GM21825 (cell line): ENCODE measurements at regions not wholly inside any gene's neighbourhood (a gene's known extent, or its start where the extent isn't known, plus 50 kb on each side); places are given as distances from the start of the nearest gene placed in this dataset.
"Not testable (repeated sequence)": the region's sequence is repeated elsewhere in the genome, so short reads cannot be mapped to it uniquely, and the experiment has no call there.

Experiments used
- ATAC-seq: cut with Tn5 transposase; IDR thresholded peaks from one replicate; pipeline ENCODE4 v1.9.1; 2021; ENCODE audit warnings: mild to moderate bottlenecking, moderate library complexity; ENCODE audit not compliant: unreplicated experiment

DNA sequence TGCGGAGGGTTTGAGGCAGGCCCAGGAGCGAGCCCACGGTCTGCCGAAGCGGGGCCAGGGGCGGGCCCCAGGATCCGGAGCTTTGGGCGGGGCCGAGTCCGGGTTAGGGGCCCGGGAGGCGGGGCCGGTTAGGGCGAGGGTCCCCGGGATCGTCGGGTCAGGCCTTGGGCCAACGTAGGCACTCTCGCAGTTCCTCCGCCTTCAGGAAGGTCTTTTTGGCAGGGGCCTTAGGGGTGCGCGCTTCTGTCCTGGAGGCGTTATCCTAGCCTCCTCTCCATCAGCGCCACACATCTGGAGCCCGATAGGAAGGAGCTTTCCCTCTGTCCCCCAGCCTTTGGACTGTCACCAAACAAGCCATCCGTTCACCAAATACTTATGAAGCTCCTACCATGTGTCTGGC is 131.8 kb upstream of the ALDH3B2 start:
- ATAC-seq, result not testable (repeated sequence)

GRCh38 chr11:67805253-67806126 is 131.1 kb upstream of the ALDH3B2 start:
- ATAC-seq, result peak; percentile 93

DNA sequence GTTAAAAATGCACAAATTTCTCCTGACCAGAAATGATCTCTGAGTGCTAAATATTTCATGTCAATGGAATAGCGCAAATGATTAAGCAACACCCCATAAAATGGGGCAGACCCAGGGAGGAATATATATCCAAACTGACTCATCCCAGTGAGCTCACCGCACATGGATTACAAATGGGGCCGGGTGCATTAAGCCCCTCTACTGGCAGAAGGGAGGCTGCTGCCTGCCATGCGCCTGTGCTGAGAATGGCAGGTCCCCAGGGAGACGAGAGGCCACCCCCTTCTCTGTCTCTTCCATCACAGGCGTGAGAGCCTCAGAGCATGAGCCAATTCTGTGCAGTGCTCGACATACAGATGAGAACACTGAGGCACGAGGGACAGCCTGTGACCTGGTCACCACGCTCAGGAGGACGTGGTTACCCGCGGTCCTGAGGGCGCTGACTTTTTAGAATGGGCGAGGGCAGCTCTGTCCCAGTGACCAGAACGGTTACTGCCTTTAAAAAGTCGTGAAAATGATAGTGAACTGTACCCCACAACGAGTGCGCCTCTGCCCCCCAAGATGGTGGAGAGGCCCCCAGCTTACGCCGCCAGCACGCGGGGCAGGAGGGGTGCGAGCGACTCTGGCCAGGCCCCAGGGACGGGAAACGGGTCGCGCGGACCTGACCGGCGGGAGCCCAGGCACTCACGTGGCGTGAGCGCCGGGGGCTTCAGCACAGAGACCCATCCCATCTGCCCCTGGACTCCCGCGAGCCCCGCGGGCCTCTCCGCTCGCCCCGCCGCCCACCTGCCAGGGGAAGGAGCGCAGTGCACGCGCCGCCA is 130.2 kb upstream of the ALDH3B2 start:
- ATAC-seq, result not testable (repeated sequence)

DNA sequence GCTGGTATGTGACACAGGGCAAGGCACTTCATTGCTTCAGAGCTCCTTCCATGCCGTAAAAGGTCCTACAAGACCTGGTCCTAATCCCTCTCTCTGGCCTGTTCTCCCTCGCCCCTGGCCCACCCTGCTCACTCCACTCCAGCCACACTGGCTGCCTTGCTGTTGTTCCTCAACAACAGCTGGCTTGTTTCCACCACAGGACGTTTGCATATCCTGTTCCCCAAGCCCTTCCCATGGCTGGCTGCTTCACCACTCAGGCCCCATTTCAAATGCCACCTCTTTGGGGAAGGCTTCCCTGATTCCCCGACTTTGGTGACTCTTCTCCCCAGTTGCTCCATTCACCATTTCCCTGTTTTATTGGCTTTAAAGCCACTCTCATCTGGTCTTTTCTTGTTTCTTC is 129.1 kb upstream of the ALDH3B2 start:
- ATAC-seq, result not testable (repeated sequence)

DNA sequence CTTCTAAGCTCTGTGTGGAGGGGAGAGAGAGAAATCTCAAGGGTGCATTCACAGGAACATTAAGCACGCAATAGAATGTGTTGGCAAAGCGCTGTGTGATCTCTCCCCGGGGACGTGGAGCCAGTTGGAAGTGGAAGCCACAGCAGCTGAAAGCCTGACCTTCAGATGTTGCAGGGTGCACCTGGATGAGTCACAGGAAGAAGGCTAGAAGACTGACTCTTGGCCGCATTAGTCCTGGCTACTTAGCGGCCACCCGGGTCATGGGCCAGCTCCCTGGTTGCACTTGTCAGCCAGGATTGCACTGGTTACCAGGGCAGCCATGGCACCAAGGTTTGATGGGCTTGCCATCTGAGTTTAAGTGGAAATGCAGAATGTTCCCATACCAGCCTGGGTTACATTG is 128.6 kb upstream of the ALDH3B2 start:
- ATAC-seq, result not testable (repeated sequence)

DNA sequence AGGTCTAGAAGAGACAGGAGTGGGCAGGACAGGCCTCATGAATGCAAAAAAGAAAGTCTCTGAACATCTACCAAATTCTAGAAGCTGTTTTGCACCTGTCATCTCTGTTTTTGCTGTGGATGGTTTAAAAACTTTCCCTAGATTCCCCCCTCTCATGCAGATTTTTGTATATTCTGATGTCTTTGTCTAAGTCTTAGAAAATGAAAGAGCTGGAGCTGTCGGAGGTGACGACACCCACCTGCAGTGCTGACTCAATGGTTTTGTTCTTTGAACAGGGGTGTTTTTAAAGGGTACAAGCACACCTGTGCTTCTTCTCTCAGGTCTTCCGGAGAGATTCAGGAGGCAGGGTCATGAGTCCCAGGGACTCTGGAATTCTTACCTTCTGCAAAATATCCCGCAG is 128.2 kb upstream of the ALDH3B2 start:
- not testable (repeated sequence) for ATAC-seq

DNA sequence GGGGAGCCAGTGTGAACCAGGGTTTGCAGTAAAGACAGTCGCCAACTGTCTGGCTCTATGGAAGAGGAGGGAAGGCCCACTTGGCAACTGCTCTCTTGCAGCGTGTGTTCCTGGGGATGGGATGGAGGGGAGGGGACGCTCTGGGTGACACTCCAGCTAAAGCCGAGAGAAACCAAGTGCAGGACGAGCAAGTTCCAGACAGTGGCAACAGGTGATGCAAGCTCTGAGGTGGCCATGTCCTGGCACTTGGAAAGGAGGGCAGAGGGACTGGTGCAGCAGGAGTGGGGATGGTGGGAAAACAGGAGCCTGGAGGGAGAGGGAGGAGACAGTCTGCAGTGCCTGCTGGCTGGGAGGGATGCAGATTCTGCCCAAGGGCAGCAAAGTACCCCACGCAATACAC is 127.0 kb upstream of the ALDH3B2 start:
- not testable (repeated sequence) for ATAC-seq

DNA sequence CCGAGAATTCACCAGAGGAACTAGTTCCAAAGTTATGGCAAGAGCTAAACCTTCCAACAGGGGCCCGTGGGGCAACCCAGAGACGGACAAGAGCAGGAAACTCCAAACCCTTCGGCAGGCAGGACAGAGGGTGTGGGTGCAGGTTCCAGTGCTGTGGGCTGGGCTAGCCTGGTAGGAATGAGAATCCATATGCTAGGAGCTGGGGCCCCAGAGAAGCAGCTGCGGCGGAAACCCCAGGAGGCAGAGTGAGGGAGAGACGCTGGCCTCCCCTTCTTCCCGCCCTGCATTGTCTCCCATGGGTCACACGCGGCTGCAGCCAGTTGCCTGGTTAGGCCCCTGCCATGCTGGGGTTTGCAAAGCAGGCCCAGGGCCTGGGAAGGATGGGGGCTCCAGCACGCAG is 126.2 kb upstream of the ALDH3B2 start:
- ATAC-seq, result not testable (repeated sequence)

DNA sequence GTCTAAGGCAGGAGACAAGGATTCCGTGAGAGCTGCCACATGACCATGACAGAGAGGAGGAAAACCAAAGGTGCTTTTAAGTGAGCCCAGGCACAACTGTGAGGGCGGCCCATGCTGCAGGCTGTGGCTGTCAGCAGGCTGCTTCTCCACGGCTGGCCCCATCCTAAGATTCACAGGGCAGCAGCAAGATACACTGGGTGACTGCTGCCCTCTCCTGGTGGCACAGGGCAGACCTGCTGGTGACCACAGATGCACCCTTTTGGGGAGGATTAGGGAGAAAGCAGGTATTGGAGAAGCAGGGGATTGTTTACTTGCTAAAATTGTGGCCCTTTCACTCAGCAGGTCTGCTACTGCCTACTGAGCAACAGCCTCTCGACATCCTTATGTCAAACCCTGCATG is 125.4 kb upstream of the ALDH3B2 start:
- ATAC-seq, result not testable (repeated sequence)

DNA sequence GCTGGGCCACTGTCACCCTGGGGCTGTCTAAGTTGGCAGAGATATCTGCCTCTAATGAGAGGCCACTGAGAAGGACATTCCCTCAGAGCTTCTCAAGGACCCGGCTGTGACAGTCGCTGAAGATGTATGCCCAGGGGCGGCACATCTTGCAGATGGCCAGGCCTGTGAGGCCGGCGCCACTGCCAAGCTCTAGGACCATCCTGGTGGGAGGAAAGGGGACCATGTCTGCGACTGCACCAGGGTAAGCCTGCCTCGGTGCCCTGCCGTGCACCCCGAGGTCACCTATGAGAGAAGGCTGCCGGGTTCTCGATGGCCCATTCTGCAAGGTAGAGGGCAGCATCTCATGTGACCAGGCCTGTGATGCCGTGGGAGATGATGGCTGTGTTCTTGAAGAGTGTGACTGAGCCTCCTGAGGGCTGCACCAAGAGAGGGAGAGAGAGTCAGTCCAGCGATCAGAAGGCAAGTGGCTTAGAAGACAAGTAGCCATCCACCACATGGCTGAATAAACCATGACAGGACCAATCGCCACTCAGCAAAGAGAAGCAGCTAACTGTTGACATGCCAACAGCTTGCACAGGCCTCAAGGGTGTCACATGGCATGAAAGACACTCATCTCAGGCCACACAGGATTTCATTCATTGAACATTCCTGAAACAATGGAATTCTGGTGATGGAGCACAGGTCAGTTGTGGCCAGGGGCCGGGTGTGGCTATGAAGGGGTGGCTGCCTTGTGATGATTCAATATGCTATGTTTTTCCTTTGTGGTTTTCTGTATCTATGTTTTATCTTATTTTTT is 123.5 kb upstream of the ALDH3B2 start:
- ATAC-seq, result not testable (repeated sequence)

GRCh38 chr11:67795746-67796145 is 121.3 kb upstream of the ALDH3B2 start:
- ATAC-seq, result no peak

DNA sequence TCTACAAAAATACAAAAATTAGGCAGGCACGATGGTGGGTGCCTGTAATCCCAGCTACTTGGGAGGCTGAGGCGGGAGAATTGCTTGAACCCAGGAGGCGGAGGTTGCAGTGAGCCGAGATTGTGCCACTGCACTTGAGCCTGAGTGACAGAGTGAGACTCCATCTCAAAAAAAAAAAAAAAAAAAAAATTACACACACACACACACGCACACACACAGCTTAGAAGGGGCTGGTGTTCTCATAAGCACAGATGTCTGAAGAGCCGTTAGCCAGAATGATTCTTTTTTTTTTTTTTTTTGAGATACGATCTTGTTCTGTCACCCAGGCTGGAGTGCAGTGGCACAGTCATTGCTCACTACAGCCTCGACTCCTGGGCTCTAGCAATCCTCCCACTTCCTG is 119.3 kb upstream of the ALDH3B2 start:
- not testable (repeated sequence) for ATAC-seq

DNA sequence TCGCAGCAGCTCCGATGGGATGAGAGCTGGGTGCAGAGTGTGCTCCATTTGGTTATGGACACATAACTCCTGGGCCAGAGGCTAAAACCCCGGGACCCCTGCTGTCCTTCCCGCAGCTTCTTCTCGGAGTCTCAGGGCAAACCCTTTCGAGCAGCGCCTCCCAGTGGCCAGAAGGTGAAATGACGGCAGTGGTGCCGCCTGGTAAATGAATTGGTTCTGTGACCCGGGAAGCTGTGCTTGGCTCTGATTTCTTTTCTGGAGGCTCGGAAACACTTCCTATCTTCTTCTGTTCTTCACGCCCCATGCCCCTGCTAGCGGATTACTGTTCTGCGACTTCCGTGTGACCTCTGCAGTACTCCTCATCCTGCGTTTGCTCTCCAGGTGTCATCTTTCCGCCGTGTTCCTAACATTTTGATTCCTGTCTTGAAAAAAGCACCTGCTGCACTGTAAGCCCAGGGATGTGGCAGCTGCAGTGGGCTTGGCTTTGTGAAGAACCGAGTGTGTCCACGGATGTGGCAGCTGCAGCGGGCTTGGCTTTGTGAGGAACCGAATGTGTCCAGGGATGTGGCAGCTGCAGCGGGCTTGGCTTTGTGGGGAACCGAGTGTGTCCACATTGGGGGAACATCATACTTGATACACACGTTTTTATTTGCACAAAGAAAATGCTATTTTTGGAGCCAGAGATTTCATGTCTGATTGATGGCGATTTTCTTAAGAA is 118.0 kb upstream of the ALDH3B2 start:
- ATAC-seq, result not testable (repeated sequence)

GRCh38 chr11:67791598-67792170 is 117.3 kb upstream of the ALDH3B2 start:
- ATAC-seq, result not testable (repeated sequence)

DNA sequence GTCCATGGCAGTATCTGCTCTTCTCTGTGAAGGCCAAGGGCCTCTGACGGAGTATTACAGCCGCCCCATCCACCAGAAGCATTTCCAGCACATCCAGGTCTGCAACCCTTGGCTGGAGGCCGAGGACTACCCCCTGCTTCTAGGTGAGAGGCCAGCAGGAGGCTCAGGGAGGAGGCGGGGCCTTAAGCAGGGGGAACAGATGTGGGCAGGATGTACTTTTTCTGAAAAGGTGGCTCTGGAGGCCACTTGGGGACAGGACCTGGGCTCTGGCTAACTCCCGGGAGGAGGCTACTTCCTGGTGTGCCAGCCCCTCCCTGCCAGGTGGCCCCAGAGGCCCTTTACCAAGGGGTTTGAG is 113.9 kb upstream of the ALDH3B2 start:
- not testable (repeated sequence) for ATAC-seq

GRCh38 chr11:67787681-67788340 is 113.4 kb upstream of the ALDH3B2 start:
- not testable (repeated sequence) for ATAC-seq

GRCh38 chr11:67781967-67782366 is 107.5 kb upstream of the ALDH3B2 start:
- not testable (repeated sequence) for ATAC-seq

- ATAC-seq, result not testable (repeated sequence)
Observed at GRCh38 chr11:67781506-67781905, 107.1 kb upstream of the ALDH3B2 start.

DNA sequence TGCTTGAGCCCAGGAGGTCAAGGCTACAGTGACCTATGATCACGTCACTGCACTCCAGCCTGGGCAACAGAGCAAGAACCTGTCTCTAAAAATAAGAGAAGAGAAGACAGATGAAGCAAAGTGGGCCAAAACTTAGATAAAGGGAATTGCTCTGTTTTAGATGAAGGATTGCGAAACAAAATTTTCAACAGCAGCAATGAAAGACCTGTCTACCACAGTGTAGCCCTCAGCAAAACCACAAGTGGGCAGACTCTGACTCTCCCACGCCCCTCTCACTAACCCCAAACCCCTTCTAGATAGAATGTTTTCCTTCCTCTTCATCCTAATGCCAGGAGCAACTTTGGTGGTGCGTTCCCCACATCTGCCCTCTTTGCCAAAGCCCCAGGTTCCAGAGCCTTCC is 105.6 kb upstream of the ALDH3B2 start:
- no peak for ATAC-seq
